ENCODE measurements at regions not wholly inside any gene's neighbourhood (a gene's known extent, or its start where the extent isn't known, plus 50 kb on each side); places are given as distances from the start of the nearest gene placed in this dataset.

DNA sequence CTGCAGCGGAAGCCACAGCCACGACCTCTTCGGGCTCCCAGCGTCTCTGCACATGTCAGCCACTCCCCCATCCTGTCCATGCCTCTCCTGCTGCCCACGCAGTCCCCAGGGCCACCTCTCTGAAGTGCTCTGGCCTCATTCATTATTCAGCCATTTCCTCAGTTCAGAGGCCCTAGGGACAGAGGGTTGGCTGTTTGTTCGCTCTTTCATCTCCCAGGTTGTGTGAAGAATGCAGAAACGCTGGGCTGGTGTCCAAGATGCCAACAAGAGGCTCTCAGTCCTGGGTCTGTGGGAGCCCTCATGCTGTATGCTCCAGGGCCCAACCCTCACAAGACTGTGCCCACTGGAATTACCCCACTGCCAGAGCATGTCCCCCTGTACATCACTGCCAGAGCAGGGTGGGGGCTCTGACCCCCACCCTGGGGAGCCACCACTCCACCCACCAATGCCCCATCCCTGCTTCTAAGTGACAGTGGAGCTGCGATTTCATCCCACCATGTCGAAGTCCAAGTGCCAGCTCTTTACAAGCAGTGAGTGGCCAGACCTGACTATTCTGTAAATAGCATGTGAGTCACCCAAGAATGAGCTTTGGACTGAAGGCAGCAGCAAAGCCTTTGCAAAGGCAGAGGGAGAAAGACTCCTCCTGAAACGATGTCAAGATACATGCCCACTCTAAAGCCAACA lies 209.6 kb downstream of the BUD13 start:
- TF ChIP-seq, protein P1, sequence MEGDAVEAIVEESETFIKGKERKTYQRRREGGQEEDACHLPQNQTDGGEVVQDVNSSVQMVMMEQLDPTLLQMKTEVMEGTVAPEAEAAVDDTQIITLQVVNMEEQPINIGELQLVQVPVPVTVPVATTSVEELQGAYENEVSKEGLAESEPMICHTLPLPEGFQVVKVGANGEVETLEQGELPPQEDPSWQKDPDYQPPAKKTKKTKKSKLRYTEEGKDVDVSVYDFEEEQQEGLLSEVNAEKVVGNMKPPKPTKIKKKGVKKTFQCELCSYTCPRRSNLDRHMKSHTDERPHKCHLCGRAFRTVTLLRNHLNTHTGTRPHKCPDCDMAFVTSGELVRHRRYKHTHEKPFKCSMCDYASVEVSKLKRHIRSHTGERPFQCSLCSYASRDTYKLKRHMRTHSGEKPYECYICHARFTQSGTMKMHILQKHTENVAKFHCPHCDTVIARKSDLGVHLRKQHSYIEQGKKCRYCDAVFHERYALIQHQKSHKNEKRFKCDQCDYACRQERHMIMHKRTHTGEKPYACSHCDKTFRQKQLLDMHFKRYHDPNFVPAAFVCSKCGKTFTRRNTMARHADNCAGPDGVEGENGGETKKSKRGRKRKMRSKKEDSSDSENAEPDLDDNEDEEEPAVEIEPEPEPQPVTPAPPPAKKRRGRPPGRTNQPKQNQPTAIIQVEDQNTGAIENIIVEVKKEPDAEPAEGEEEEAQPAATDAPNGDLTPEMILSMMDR (IDR thresholded peaks at IDR 0.05; ENCODE audit: unreplicated experiment): no peak
- Mint-ChIP-seq H3K9me3 (peaks cover 3% of the 10 kb centered on the region), H3K27me3 (ENCODE audit: low read depth) (peaks cover 60% of the 10 kb centered on the region), H3K4me1 (no peaks in the 10 kb centered on the region), H3K4me3 (no peak overlapping the region), H3K27ac (no peak overlapping the region), H3K36me3 (no peaks in the 10 kb centered on the region)
- DNase-seq (ENCODE audit: low spot score in 2 of 2, unreplicated experiment in 2 of 2): no peak

DNA sequence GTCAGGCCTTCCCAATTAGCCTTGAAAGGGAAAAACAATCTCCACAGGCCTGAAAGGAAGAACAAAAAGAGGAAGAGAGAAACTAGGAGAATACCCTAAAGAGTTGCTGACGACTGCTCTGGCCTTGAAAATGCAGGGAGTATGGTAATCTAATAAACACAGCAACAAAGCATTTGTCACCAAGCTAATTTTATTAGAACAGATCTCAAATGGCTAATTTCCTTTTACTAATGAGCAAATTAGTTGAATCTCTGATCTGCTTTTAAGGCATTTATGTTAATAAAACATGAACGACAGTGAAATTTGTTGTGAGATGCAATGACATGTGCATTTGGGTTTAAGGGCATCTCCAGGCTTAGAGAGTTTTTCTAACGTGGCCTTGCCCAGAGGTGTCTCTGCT lies 212.2 kb downstream of the BUD13 start:
- TF ChIP-seq, protein P1 (IDR thresholded peaks at IDR 0.05; ENCODE audit: unreplicated experiment): no peak
- H3K36me3 Mint-ChIP-seq: no peaks in the 10 kb centered on the region
- no peak overlapping the region for H3K27ac Mint-ChIP-seq
- H3K4me3 Mint-ChIP-seq: no peak overlapping the region
- H3K27me3 Mint-ChIP-seq (ENCODE audit: low read depth): peaks cover 79% of the 10 kb centered on the region
- H3K9me3 Mint-ChIP-seq: peaks cover 12% of the 10 kb centered on the region
- no peak for DNase-seq (ENCODE audit: low spot score in 2 of 2, unreplicated experiment in 2 of 2)
- no peaks in the 10 kb centered on the region for H3K4me1 Mint-ChIP-seq

DNA sequence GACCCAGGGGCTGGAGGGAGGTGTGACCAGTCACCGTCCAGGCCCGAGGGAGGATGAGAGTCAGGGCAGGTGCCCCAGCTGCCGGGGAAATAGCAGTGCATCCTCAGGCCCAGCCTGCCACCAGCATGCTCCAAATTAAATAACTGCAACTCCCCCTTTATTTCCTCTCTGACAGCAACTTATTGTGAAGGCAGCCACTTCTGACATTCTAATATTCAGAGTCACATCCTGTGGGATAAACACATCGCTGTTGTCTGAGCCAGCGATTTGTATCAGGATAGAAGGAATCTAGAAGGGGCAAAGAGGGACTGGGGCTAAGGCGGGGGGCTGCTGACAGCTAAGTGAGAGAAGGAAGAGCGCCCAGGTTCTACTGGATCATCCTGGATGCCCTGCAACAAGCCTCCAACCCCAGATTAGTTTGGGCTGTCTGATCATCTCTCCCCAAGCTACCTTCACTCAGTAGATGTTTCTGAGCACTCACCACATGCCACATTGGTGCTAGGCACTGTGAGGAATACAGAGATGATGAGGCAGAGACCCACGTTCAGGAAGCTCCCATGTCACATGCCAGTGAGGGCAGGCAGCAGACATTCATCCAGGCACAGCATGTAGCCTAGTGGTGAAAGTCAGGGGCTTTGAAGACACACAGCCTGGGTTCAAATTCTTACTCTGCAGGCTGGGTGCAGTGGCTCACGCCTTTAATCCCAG lies 214.1 kb downstream of the BUD13 start:
- TF ChIP-seq, protein P1 (IDR thresholded peaks at IDR 0.05; ENCODE audit: unreplicated experiment): no peak
- H3K9me3 Mint-ChIP-seq: peaks cover 11% of the 10 kb centered on the region
- H3K4me1 Mint-ChIP-seq: no peaks in the 10 kb centered on the region
- no peak overlapping the region for H3K27ac Mint-ChIP-seq
- no peak overlapping the region for H3K4me3 Mint-ChIP-seq
- peaks cover 73% of the 10 kb centered on the region for H3K27me3 Mint-ChIP-seq (ENCODE audit: low read depth)
- no peak for DNase-seq (ENCODE audit: low spot score in 2 of 2, unreplicated experiment in 2 of 2)
- no peaks in the 10 kb centered on the region for H3K36me3 Mint-ChIP-seq

DNA sequence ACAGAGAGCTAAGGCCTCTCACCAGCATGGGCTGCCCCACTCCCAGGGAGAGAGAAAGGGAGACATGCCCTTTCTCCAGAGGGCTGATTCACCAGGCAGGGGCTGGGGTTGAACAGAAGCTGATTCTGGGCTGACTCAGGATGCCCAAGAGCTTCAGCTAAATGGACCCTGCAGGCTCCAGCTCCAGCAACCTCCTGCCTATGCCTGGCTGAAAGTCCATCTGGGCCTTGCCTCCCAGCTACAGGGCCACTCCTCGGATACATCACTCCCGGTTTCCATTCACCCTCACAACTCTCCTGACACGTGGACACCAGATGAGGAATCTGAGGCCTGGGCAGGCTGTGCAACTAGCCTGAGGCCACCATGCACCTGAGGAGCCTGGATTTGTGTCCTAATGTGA lies 215.5 kb downstream of the BUD13 start:
- Mint-ChIP-seq H3K27me3 (ENCODE audit: low read depth) (peaks cover 62% of the 10 kb centered on the region), H3K27ac (no peak overlapping the region), H3K36me3 (no peaks in the 10 kb centered on the region), H3K4me1 (no peaks in the 10 kb centered on the region), H3K9me3 (peaks cover 11% of the 10 kb centered on the region), H3K4me3 (no peak overlapping the region)
- DNase-seq (ENCODE audit: low spot score in 2 of 2, unreplicated experiment in 2 of 2): no peak
- TF ChIP-seq, protein P1 (IDR thresholded peaks at IDR 0.05; ENCODE audit: unreplicated experiment): no peak

DNA sequence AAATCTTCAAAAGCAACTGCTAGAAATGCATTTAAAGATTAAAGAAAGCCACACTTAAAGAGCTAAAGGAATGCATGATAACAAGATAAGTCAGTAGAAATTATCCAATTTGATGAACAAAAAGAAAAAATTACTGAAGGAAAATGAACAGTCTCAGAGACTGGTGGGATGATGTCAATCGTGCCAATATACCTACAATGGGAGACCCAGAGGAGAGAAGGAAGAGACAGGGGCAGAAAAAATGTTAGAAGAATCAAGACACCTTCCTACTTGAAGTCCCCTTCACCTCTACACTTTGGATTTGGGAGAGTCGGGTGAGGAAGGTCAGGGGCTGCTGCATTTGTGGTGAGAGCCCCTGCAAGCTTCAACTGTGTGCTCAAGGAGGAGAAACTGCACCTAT lies 216.3 kb downstream of the BUD13 start:
- H3K36me3 Mint-ChIP-seq: no peaks in the 10 kb centered on the region

More for the DNA sequence above, 216.3 kb downstream of the BUD13 start:
- Mint-ChIP-seq H3K4me3 (no peak overlapping the region), H3K27me3 (ENCODE audit: low read depth) (peaks cover 60% of the 10 kb centered on the region), H3K27ac (no peak overlapping the region), H3K9me3 (peaks cover 11% of the 10 kb centered on the region), H3K4me1 (no peaks in the 10 kb centered on the region)
- TF ChIP-seq, protein P1 (IDR thresholded peaks at IDR 0.05; ENCODE audit: unreplicated experiment): no peak
- no peak for DNase-seq (ENCODE audit: low spot score in 2 of 2, unreplicated experiment in 2 of 2)

Data from mesothelial cell of epicardium (in vitro differentiated cells).